Liver (tissue), 8 donors: ENCODE measurements at regions not wholly inside any gene's neighbourhood (a gene's known extent, or its start where the extent isn't known, plus 50 kb on each side); places are given as distances from the start of the nearest gene placed in this dataset.

ENCODE experiments used
- DNase-seq: peaks from one replicate; pipeline ENCODE4 v3.0.0-alpha.2; 2017; ENCODE audit warnings: low spot score
- H3K27ac ChIP-seq, 2 donors: one replicate each; pipeline ENCODE4 v1.7.0; 2013; ENCODE audit warnings: inconsistent platforms in 2 of 2, low read length in 2 of 2, control low read depth in 1 of 2, low read depth in 1 of 2, mild to moderate bottlenecking in 1 of 2
- H3K27me3 ChIP-seq, 4 donors: one replicate each; pipeline versions ENCODE4 v1.6.1 to v1.7.0; 2013; ENCODE audit warnings: low read length in 3 of 4, inconsistent platforms in 1 of 4, mild to moderate bottlenecking in 1 of 4, moderate library complexity in 1 of 4; ENCODE audit not compliant: control insufficient read depth in 4 of 4, insufficient read depth in 4 of 4
- H3K36me3 ChIP-seq, 4 donors: one replicate each; pipeline versions ENCODE4 v1.6.1 to v1.7.0; 2013; ENCODE audit warnings: low read length in 3 of 4, mild to moderate bottlenecking in 3 of 4, low read depth in 1 of 4, moderate library complexity in 1 of 4; ENCODE audit not compliant: control insufficient read depth in 4 of 4, insufficient read depth in 3 of 4
- H3K4me1 ChIP-seq, 4 donors: one replicate each; pipeline versions ENCODE4 v1.6.1 to v1.7.0; 2013; ENCODE audit warnings: low read length in 3 of 4, mild to moderate bottlenecking in 3 of 4, moderate library complexity in 1 of 4; ENCODE audit not compliant: control insufficient read depth in 4 of 4, insufficient read depth in 4 of 4
- H3K4me3 ChIP-seq, 3 donors: one replicate each; pipeline versions ENCODE4 v1.6.1 to v1.7.0; 2013; ENCODE audit warnings: low read length in 3 of 3, control low read depth in 1 of 3, low read depth in 1 of 3, mild to moderate bottlenecking in 1 of 3
- H3K9ac ChIP-seq, 2 donors: one replicate each; pipeline ENCODE4 v1.7.0; 2013; ENCODE audit warnings: low read length in 2 of 2, mild to moderate bottlenecking in 2 of 2, moderate library complexity in 2 of 2, control low read depth in 1 of 2, low read depth in 1 of 2
- H3K9me3 ChIP-seq, 4 donors: one replicate each; pipeline versions ENCODE4 v1.6.1 to v1.7.0; 2013; ENCODE audit warnings: low read length in 3 of 4; ENCODE audit not compliant: control insufficient read depth in 4 of 4
- ATF3 ChIP-seq: IDR thresholded peaks from 2 replicates; pipeline ENCODE4 v1.6.1; 2016; ENCODE audit warnings: antibody characterized with exemption
- EGR1 ChIP-seq, 2 donors: IDR thresholded peaks; 2 replicates each; pipeline ENCODE4 v1.6.1; 2016 to 2018; ENCODE audit warnings: antibody characterized with exemption in 2 of 2, low read depth in 2 of 2
- FOXA1 ChIP-seq: IDR thresholded peaks from 2 replicates; pipeline ENCODE4 v1.6.1; 2016; ENCODE audit warnings: antibody characterized with exemption
- FOXA2 ChIP-seq: IDR thresholded peaks from 2 replicates; pipeline ENCODE4 v1.6.1; 2016; ENCODE audit warnings: antibody characterized with exemption
- GABPA ChIP-seq, 2 donors: IDR thresholded peaks in 1 of 2; conservative IDR thresholded peaks in 1 of 2; 2 replicates each; pipeline ENCODE4 v1.6.1; 2016; ENCODE audit warnings: antibody characterized with exemption in 2 of 2, mild to moderate bottlenecking in 1 of 2, moderate library complexity in 1 of 2
- HNF4A ChIP-seq, 2 donors: conservative IDR thresholded peaks; 2 replicates each; pipeline ENCODE4 v1.6.1; 2016; ENCODE audit warnings: antibody characterized with exemption in 2 of 2, mild to moderate bottlenecking in 2 of 2
- HNF4G ChIP-seq: IDR thresholded peaks from 2 replicates; pipeline ENCODE4 v1.6.1; 2016; ENCODE audit warnings: antibody characterized with exemption
- JUND ChIP-seq, 2 donors: IDR thresholded peaks; 2 replicates each; pipeline ENCODE4 v1.6.1; 2016; ENCODE audit warnings: antibody characterized with exemption in 2 of 2
- MAX ChIP-seq: IDR thresholded peaks from 2 replicates; pipeline ENCODE4 v1.6.1; 2016; ENCODE audit warnings: antibody characterized with exemption
- NR2F2 ChIP-seq: IDR thresholded peaks from 2 replicates; pipeline ENCODE4 v1.6.1; 2016; ENCODE audit warnings: antibody characterized with exemption
- RAD21 ChIP-seq, 2 donors: IDR thresholded peaks; 2 replicates each; pipeline ENCODE4 v1.6.1; 2016; ENCODE audit warnings: antibody characterized with exemption in 2 of 2, mild to moderate bottlenecking in 2 of 2
- RXRA ChIP-seq, 2 donors: IDR thresholded peaks; 2 replicates each; pipeline ENCODE4 v1.6.1; 2017 to 2018; ENCODE audit warnings: antibody characterized with exemption in 2 of 2, mild to moderate bottlenecking in 1 of 2
- SP1 ChIP-seq: IDR thresholded peaks from 2 replicates; pipeline ENCODE4 v1.6.1; 2018; ENCODE audit warnings: antibody characterized with exemption, mild to moderate bottlenecking
- TAF1 ChIP-seq: conservative IDR thresholded peaks from 2 replicates; pipeline ENCODE4 v1.6.1; 2016; ENCODE audit warnings: antibody characterized with exemption, mild to moderate bottlenecking
- YY1 ChIP-seq: IDR thresholded peaks from 2 replicates; pipeline ENCODE4 v1.6.1; 2016; ENCODE audit warnings: antibody characterized with exemption, mild to moderate bottlenecking
- ZBTB33 ChIP-seq: IDR thresholded peaks from 2 replicates; pipeline ENCODE4 v1.6.1; 2016; ENCODE audit warnings: antibody characterized with exemption
- WGBS: extraction: QIAGEN DNeasy Blood & Tissue Kit; methylation state at CpG from one replicate; pipeline ENCODE4 v1.1.7; 2013; 5-methylcytosine and 5-hydroxymethylcytosine counted together
- TF ChIP-seq, protein P1 (sequence below): fragments of 150-350 bp; IDR thresholded peaks from 2 replicates; pipeline ENCODE4 v1.5.1; 2017; ENCODE audit warnings: improper control_type of control experiment, low read depth, low read length; ENCODE audit not compliant: missing input control
- TF ChIP-seq, protein P2 (sequence below): IDR thresholded peaks from 2 replicates; pipeline ENCODE4 v1.6.1; 2016; ENCODE audit warnings: antibody characterized with exemption, mild to moderate bottlenecking
- donor health status: healthy.
- donor health status: healthy.
- donor health status: healthy.
- donor health status: healthy.
- donor health status: healthy.

DNA sequence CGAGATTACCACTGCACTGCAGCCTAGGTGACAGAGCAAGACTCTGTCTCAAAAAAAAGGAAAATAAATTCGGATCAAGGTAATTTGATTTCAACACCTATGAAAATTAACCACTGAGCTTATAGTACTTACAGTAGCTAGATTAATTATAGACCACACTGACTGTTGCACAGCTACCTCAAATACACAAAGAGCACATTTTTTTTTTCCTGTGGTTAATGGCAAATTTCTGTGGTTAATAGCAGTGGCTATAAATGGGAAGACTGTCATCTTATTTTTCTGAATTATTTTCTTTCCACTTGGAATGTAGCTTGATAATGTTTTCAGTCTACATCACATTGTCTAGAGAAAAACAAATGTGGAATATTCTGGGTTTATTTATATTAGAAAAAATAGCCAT lies 1661.6 kb upstream of the PCDH7 start:
- Histone ChIP-seq H3K36me3 (no peaks in the 10 kb centered on the region), H3K27me3 (no peaks in the 10 kb centered on the region)
- 56% methylated on average over 2 of the region's 2 CpGs for WGBS

GRCh38 chr4:29066861-29067260 lies 1653.3 kb upstream of the PCDH7 start:
- WGBS, result 65% methylated on average over 2 of the region's 2 CpGs

More for the DNA sequence above, 1661.6 kb upstream of the PCDH7 start:
- Histone ChIP-seq H3K9ac (no peak overlapping the region), H3K4me1 (no peaks in the 10 kb centered on the region), H3K27ac (no peak overlapping the region), H3K9me3 (no peaks in the 10 kb centered on the region), H3K4me3 (no peak overlapping the region)
- TF ChIP-seq YY1 (no peak), TAF1 (no peak), SP1 (no peak), EGR1 (IDR thresholded peaks at IDR 0.05; ENCODE audit: low read depth in 2 of 2) (no peak), HNF4A (conservative IDR thresholded peaks at IDR 0.05) (no peak), NR2F2 (no peak), GABPA (IDR thresholded peaks at IDR 0.05 in 1 of 2, conservative IDR thresholded peaks at IDR 0.05 in 1 of 2) (no peak), RXRA (IDR thresholded peaks at IDR 0.05) (no peak)
- TF ChIP-seq, protein P1, sequence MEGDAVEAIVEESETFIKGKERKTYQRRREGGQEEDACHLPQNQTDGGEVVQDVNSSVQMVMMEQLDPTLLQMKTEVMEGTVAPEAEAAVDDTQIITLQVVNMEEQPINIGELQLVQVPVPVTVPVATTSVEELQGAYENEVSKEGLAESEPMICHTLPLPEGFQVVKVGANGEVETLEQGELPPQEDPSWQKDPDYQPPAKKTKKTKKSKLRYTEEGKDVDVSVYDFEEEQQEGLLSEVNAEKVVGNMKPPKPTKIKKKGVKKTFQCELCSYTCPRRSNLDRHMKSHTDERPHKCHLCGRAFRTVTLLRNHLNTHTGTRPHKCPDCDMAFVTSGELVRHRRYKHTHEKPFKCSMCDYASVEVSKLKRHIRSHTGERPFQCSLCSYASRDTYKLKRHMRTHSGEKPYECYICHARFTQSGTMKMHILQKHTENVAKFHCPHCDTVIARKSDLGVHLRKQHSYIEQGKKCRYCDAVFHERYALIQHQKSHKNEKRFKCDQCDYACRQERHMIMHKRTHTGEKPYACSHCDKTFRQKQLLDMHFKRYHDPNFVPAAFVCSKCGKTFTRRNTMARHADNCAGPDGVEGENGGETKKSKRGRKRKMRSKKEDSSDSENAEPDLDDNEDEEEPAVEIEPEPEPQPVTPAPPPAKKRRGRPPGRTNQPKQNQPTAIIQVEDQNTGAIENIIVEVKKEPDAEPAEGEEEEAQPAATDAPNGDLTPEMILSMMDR, result no peak
- no peak for DNase-seq

More at GRCh38 chr4:29066861-29067260, 1653.3 kb upstream of the PCDH7 start:
- H3K27ac ChIP-seq, result no peak overlapping the region
- no peak overlapping the region for H3K9ac ChIP-seq
- H3K36me3 ChIP-seq, result no peaks in the 10 kb centered on the region
- H3K4me3 ChIP-seq, result no peak overlapping the region
- H3K27me3 ChIP-seq, result no peaks in the 10 kb centered on the region
- no peaks in the 10 kb centered on the region for H3K9me3 ChIP-seq
- TF ChIP-seq GABPA (IDR thresholded peaks at IDR 0.05 in 1 of 2, conservative IDR thresholded peaks at IDR 0.05 in 1 of 2) (no peak), FOXA2 (no peak), RAD21 (IDR thresholded peaks at IDR 0.05) (no peak), HNF4G (no peak), RXRA (IDR thresholded peaks at IDR 0.05) (no peak), YY1 (no peak), MAX (no peak), ZBTB33 (no peak), NR2F2 (no peak), TAF1 (no peak), ATF3 (no peak), SP1 (no peak), JUND (IDR thresholded peaks at IDR 0.05) (no peak), EGR1 (IDR thresholded peaks at IDR 0.05; ENCODE audit: low read depth in 2 of 2) (no peak), FOXA1 (no peak), HNF4A (conservative IDR thresholded peaks at IDR 0.05) (no peak)
- TF ChIP-seq, protein P2, sequence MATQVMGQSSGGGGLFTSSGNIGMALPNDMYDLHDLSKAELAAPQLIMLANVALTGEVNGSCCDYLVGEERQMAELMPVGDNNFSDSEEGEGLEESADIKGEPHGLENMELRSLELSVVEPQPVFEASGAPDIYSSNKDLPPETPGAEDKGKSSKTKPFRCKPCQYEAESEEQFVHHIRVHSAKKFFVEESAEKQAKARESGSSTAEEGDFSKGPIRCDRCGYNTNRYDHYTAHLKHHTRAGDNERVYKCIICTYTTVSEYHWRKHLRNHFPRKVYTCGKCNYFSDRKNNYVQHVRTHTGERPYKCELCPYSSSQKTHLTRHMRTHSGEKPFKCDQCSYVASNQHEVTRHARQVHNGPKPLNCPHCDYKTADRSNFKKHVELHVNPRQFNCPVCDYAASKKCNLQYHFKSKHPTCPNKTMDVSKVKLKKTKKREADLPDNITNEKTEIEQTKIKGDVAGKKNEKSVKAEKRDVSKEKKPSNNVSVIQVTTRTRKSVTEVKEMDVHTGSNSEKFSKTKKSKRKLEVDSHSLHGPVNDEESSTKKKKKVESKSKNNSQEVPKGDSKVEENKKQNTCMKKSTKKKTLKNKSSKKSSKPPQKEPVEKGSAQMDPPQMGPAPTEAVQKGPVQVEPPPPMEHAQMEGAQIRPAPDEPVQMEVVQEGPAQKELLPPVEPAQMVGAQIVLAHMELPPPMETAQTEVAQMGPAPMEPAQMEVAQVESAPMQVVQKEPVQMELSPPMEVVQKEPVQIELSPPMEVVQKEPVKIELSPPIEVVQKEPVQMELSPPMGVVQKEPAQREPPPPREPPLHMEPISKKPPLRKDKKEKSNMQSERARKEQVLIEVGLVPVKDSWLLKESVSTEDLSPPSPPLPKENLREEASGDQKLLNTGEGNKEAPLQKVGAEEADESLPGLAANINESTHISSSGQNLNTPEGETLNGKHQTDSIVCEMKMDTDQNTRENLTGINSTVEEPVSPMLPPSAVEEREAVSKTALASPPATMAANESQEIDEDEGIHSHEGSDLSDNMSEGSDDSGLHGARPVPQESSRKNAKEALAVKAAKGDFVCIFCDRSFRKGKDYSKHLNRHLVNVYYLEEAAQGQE, result no peak
- TF ChIP-seq, protein P1, result no peak
- H3K4me1 ChIP-seq, result no peaks in the 10 kb centered on the region
- no peak for DNase-seq
